ENCODE measurements at regions not wholly inside any gene's neighbourhood (a gene's known extent, or its start where the extent isn't known, plus 50 kb on each side); places are given as distances from the start of the nearest gene placed in this dataset.

GRCh38 chr5:145495741-145496140 lies 339.4 kb downstream of the PRELID2 start:
- peak; percentile 35 to 53 for DNase-seq
- H3K27ac ChIP-seq, result no peak overlapping the region
- no peaks in the 10 kb centered on the region for H3K27me3 ChIP-seq
- TF ChIP-seq CTCF (IDR thresholded peaks at IDR 0.05), result no peak
- TF ChIP-seq POLR2AphosphoS5 (IDR thresholded peaks at IDR 0.05), result peak in 1 of 3 donors; percentile 31
- H3K9me3 ChIP-seq, result no peaks in the 10 kb centered on the region
- peaks cover 0 to 6% (median 0%) of the 10 kb centered on the region in 4 donors for H3K4me1 ChIP-seq
- H3K4me3 ChIP-seq, result no peak overlapping the region
- intact Hi-C loops (cut with DNase I; ENCODE audit: low total_unique reads), result no loop called here
- WGBS, 5 donors, result 67 to 87% (median 71%) methylated on average over 2 of the region's 2 CpGs
- H3K36me3 ChIP-seq, result no peaks in the 10 kb centered on the region

- H3K4me1 ChIP-seq, result peaks cover 0 to 6% (median 0%) of the 10 kb centered on the region in 4 donors
- no peak for TF ChIP-seq CTCF (IDR thresholded peaks at IDR 0.05)
- TF ChIP-seq EP300 (IDR thresholded peaks at IDR 0.05), result no peak
- TF ChIP-seq POLR2AphosphoS5 (IDR thresholded peaks at IDR 0.05), result no peak
- TF ChIP-seq POLR2A (IDR thresholded peaks at IDR 0.05), result no peak
- no peak overlapping the region for H3K4me3 ChIP-seq
- intact Hi-C loops (cut with DNase I; ENCODE audit: low total_unique reads), result no loop called here
- H3K36me3 ChIP-seq, result no peaks in the 10 kb centered on the region
- H3K27ac ChIP-seq, result no peak overlapping the region
- WGBS, 5 donors, result 70 to 100% (median 85%) methylated on average over 1 of the region's 1 CpG
- no peaks in the 10 kb centered on the region for H3K9me3 ChIP-seq
- H3K27me3 ChIP-seq, result no peaks in the 10 kb centered on the region
- no peak for DNase-seq
Measured at GRCh38 chr5:145495196-145495595, 339.9 kb downstream of the PRELID2 start.

- H3K4me1 ChIP-seq, result no peaks in the 10 kb centered on the region
- no peaks in the 10 kb centered on the region for H3K36me3 ChIP-seq
- DNase-seq, result no peak
- intact Hi-C loops (cut with DNase I; ENCODE audit: low total_unique reads), result no loop called here
- H3K4me3 ChIP-seq, result no peak overlapping the region
- no peaks in the 10 kb centered on the region for H3K9me3 ChIP-seq
- 88 to 93% (median 90%) methylated on average over 3 of the region's 3 CpGs for WGBS, 5 donors
- no peaks in the 10 kb centered on the region for H3K27me3 ChIP-seq
- TF ChIP-seq CTCF (IDR thresholded peaks at IDR 0.05) (no peak), EP300 (IDR thresholded peaks at IDR 0.05) (no peak), POLR2AphosphoS5 (IDR thresholded peaks at IDR 0.05) (no peak), POLR2A (IDR thresholded peaks at IDR 0.05) (no peak)
- H3K27ac ChIP-seq, result no peak overlapping the region
Measured at GRCh38 chr5:145493435-145493834, 341.7 kb downstream of the PRELID2 start.

DNA sequence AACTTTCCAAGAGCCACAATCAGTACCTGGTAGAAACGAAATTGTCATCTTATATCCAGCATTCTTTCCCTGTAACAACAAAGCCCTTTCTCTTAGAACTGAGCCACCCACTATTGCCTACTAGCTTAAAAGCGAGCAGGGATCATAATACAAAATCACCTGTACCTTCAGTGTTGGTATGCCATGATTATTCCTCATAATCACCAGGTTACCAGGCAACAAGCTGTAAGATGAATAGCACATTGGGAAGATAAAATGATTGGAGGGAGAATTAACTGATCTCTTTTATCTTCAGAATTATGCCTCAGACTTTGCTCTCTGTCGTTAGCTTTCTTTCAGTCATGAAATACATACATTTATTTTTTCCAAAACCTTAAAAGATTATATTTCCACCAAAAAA lies 345.6 kb downstream of the PRELID2 start:
- DNase-seq, result no peak
- intact Hi-C loops (cut with DNase I; ENCODE audit: low total_unique reads), result no loop called here
- TF ChIP-seq EP300 (IDR thresholded peaks at IDR 0.05) (no peak), POLR2AphosphoS5 (IDR thresholded peaks at IDR 0.05) (no peak), CTCF (IDR thresholded peaks at IDR 0.05) (no peak), POLR2A (IDR thresholded peaks at IDR 0.05) (no peak)
- no peak overlapping the region for H3K27ac ChIP-seq
- no peaks in the 10 kb centered on the region for H3K36me3 ChIP-seq
- no peaks in the 10 kb centered on the region for H3K27me3 ChIP-seq
- no peaks in the 10 kb centered on the region for H3K9me3 ChIP-seq
- H3K4me1 ChIP-seq, result no peaks in the 10 kb centered on the region
- H3K4me3 ChIP-seq, result no peak overlapping the region
- 70 to 85% (median 75%) methylated on average over 3 of the region's 3 CpGs for WGBS, 5 donors

Data from stomach (tissue), 8 donors.